Endothelial cell of umbilical vein (primary cell): ENCODE measurements at regions not wholly inside any gene's neighbourhood (a gene's known extent, or its start where the extent isn't known, plus 50 kb on each side); places are given as distances from the start of the nearest gene placed in this dataset.

ENCODE experiments used
- CTCF ChIP-seq, 2 donors: IDR thresholded peaks; 1 replicate in 1 of 2; 2 replicates in 1 of 2; pipeline ENCODE4 v1.5.1; 2011; ENCODE audit warnings: low read length in 2 of 2, mild to moderate bottlenecking in 2 of 2, moderate library complexity in 2 of 2, control low read depth in 1 of 2, inconsistent platforms in 1 of 2, low read depth in 1 of 2; ENCODE audit not compliant: insufficient read depth in 1 of 2; ENCODE audit errors: extremely low read depth in 1 of 2
- FOS ChIP-seq: IDR thresholded peaks from 2 replicates; pipeline ENCODE4 v1.6.1; 2011; ENCODE audit warnings: mild to moderate bottlenecking, low read length, moderate library complexity, borderline replicate concordance; ENCODE audit not compliant: insufficient read depth
- MAX ChIP-seq: IDR thresholded peaks from 2 replicates; pipeline ENCODE4 v1.6.1; 2011; ENCODE audit not compliant: insufficient read depth, insufficient read length
- MYC ChIP-seq: IDR thresholded peaks from one replicate; pipeline ENCODE4 v1.6.1; 2011; ENCODE audit warnings: mild to moderate bottlenecking, low read depth, low read length

GRCh38 chr10:108362296-108362695, 1197.8 kb upstream of the SORCS1 start:
- no peak for TF ChIP-seq CTCF (IDR thresholded peaks at IDR 0.05; ENCODE audit: extremely low read depth in 1 of 2, insufficient read depth in 1 of 2, low read depth in 1 of 2, low read length in 2 of 2)
- TF ChIP-seq MYC: no peak
- no peak for TF ChIP-seq MAX
- no peak for TF ChIP-seq FOS
